ENCODE measurements at regions not wholly inside any gene's neighbourhood (a gene's known extent, or its start where the extent isn't known, plus 50 kb on each side); places are given as distances from the start of the nearest gene placed in this dataset.
"Not testable (repeated sequence)": the region's sequence is repeated elsewhere in the genome, so short reads cannot be mapped to it uniquely, and the experiment has no call there.

GRCh38 chr2:66103581-66103980 is 331.3 kb upstream of the MEIS1 start:
- no peak for DNase-seq (ENCODE audit: low spot score)

GRCh38 chr2:66101206-66101605 is 333.7 kb upstream of the MEIS1 start:
- DNase-seq (ENCODE audit: low spot score), result no peak

- no peak for DNase-seq (ENCODE audit: low spot score)
These were observed 339.0 kb upstream of the MEIS1 start for GRCh38 chr2:66095820-66096345.

- DNase-seq (ENCODE audit: low spot score), result not testable (repeated sequence)
These were observed 340.2 kb upstream of the MEIS1 start for GRCh38 chr2:66094689-66095088.

GRCh38 chr2:66093371-66093770 is 341.6 kb upstream of the MEIS1 start:
- no peak for DNase-seq (ENCODE audit: low spot score)

GRCh38 chr2:66084948-66085590 is 349.9 kb upstream of the MEIS1 start:
- DNase-seq (ENCODE audit: low spot score), result no peak

GRCh38 chr2:66082581-66082980 is 352.3 kb upstream of the MEIS1 start:
- DNase-seq (ENCODE audit: low spot score), result no peak

GRCh38 chr2:66080127-66080526 is 354.8 kb upstream of the MEIS1 start:
- no peak for DNase-seq (ENCODE audit: low spot score)

GRCh38 chr2:66073172-66073571 is 361.8 kb upstream of the MEIS1 start:
- no peak for DNase-seq (ENCODE audit: low spot score)

GRCh38 chr2:66070721-66071602 is 364.0 kb upstream of the MEIS1 start:
- DNase-seq (ENCODE audit: low spot score), result no peak

GRCh38 chr2:66069937-66070720 is 364.8 kb upstream of the MEIS1 start:
- no peak for DNase-seq (ENCODE audit: low spot score)

- DNase-seq (ENCODE audit: low spot score), result no peak
These were observed 368.9 kb upstream of the MEIS1 start for GRCh38 chr2:66066032-66066431.

- DNase-seq (ENCODE audit: low spot score), result no peak
These were observed 375.6 kb upstream of the MEIS1 start for GRCh38 chr2:66059332-66059731.

GRCh38 chr2:66058675-66059074 is 376.2 kb upstream of the MEIS1 start:
- no peak for DNase-seq (ENCODE audit: low spot score)

GRCh38 chr2:66057844-66058243 is 377.1 kb upstream of the MEIS1 start:
- no peak for DNase-seq (ENCODE audit: low spot score)

GRCh38 chr2:66050392-66050791 is 384.5 kb upstream of the MEIS1 start:
- no peak for DNase-seq (ENCODE audit: low spot score)

- no peak for DNase-seq (ENCODE audit: low spot score)
These were observed 386.3 kb upstream of the MEIS1 start for GRCh38 chr2:66048667-66049066.

GRCh38 chr2:66041902-66042657 is 392.8 kb upstream of the MEIS1 start:
- DNase-seq (ENCODE audit: low spot score), result peak; percentile 2

GRCh38 chr2:66036948-66037347 is 398.0 kb upstream of the MEIS1 start:
- DNase-seq (ENCODE audit: low spot score), result no peak

GRCh38 chr2:66034467-66034866 is 400.5 kb upstream of the MEIS1 start:
- no peak for DNase-seq (ENCODE audit: low spot score)

GRCh38 chr2:66032226-66032775 is 402.6 kb upstream of the MEIS1 start:
- DNase-seq (ENCODE audit: low spot score), result no peak
